HepG2 (cell line): ENCODE measurements at regions not wholly inside any gene's neighbourhood (a gene's known extent, or its start where the extent isn't known, plus 50 kb on each side); places are given as distances from the start of the nearest gene placed in this dataset.

Experiments used
- ATAC-seq: fragments of 200-7000 bp; cut with Tn5 transposase; 3 replicates; pipeline ENCODE4 v1.9.1; 2020; ENCODE audit warnings: mild to moderate bottlenecking, moderate library complexity
- BruUV-seq: library from RNA; stranded (reverse); fragments of 400-500 nt; replicated peaks from 2 replicates; lab custom pipeline; 2021; lab: Mats Ljungman, UMichigan
- CTCF ChIA-PET: fragments of 300-600 bp; formaldehyde crosslinking; extraction: SDS; loops from one replicate; lab custom pipeline; 2021; ENCODE audit warnings: low total read pairs, inconsistent platforms, low intra/inter-chr PET ratio; lab: Yijun Ruan, JAX
- POLR2A ChIA-PET: fragments of 350-600 bp; sonication (Branson Sonifier 250); formaldehyde crosslinking; loops from one replicate; lab custom pipeline; 2020; ENCODE audit warnings: antibody characterized with exemption, inconsistent platforms; lab: Yijun Ruan, JAX
- DNase-seq: peaks from one replicate; pipeline ENCODE4 v3.0.0-alpha.2; 2015; ENCODE audit warnings: low spot score
- FAIRE-seq: peaks from 3 replicates; lab custom pipeline; 2011; peaks lifted over from hg19 to GRCh38; lab: Jason Lieb, UNC
- H2AFZ ChIP-seq: one replicate; pipeline ENCODE4 v1.6.1; 2011; ENCODE audit warnings: low read length, inconsistent platforms
- H3K27ac ChIP-seq: fragments of 300-600 bp; 3 replicates; pipeline ENCODE4 v1.8.0; 2011; ENCODE audit warnings: mixed run types, mild to moderate bottlenecking, mixed read lengths, low read length, inconsistent platforms; ENCODE audit not compliant: insufficient read depth; ENCODE audit errors: extremely low read length
- H3K27me3 ChIP-seq, 2 experiments: fragments of 200-600 bp in 1 of 2; 2 replicates in 1 of 2; 3 replicates in 1 of 2; pipeline versions ENCODE4 v1.6.0 to v1.8.0; 2011; ENCODE audit warnings: low read length in 2 of 2, mild to moderate bottlenecking in 2 of 2, moderate library complexity in 2 of 2, inconsistent platforms in 1 of 2; ENCODE audit not compliant: insufficient read depth in 2 of 2, control insufficient read depth in 1 of 2
- H3K36me3 ChIP-seq, 2 experiments: fragments of 200-600 bp in 1 of 2; replicated peaks in 1 of 2; 2 replicates in 1 of 2; 3 replicates in 1 of 2; pipeline versions ENCODE4 v1.5.1 to v1.8.0; 2011; ENCODE audit warnings: low read length in 2 of 2, inconsistent platforms in 1 of 2; ENCODE audit not compliant: insufficient read depth in 2 of 2, control insufficient read depth in 1 of 2
- H3K4me1 ChIP-seq: 2 replicates; pipeline ENCODE4 v1.5.1; 2012; ENCODE audit warnings: low read length, inconsistent platforms; ENCODE audit not compliant: insufficient read depth
- H3K4me2 ChIP-seq: 2 replicates; pipeline ENCODE4 v1.6.0; 2011; ENCODE audit warnings: low read depth, low read length, inconsistent platforms
- H3K4me3 ChIP-seq, 3 experiments: fragments of 200-600 bp in 1 of 3; sonication (generic), shearing (Covaris generic) in 1 of 3; replicated peaks in 1 of 3; 2 replicates each; pipeline ENCODE4 v1.5.1; 2011 to 2016; ENCODE audit warnings: low read length in 3 of 3, inconsistent platforms in 2 of 3, low read depth in 2 of 3, mild to moderate bottlenecking in 2 of 3, control low read depth in 1 of 3, mixed read lengths in 1 of 3; ENCODE audit not compliant: insufficient read depth in 1 of 3
- H3K79me2 ChIP-seq: one replicate; pipeline ENCODE4 v1.6.1; 2011; ENCODE audit warnings: low read length, inconsistent platforms; ENCODE audit not compliant: insufficient read depth
- H3K9ac ChIP-seq: 2 replicates; pipeline ENCODE4 v1.6.0; 2011; ENCODE audit warnings: mild to moderate bottlenecking, low read depth, low read length, inconsistent platforms; ENCODE audit not compliant: insufficient read depth
- H3K9me3 ChIP-seq: 2 replicates; pipeline ENCODE4 v1.5.1; 2012; ENCODE audit warnings: mild to moderate bottlenecking, low read length
- H4K20me1 ChIP-seq: 2 replicates; pipeline ENCODE4 v1.6.0; 2011; ENCODE audit warnings: inconsistent platforms, mild to moderate bottlenecking, low read length, moderate library complexity; ENCODE audit not compliant: insufficient read depth
- ATF1 ChIP-seq: IDR thresholded peaks from 2 replicates; pipeline ENCODE4 v1.6.1; 2016; ENCODE audit warnings: mild to moderate bottlenecking, control low read depth
- GFI1 ChIP-seq: sonication (generic); formaldehyde crosslinking; IDR thresholded peaks from 2 replicates; pipeline ENCODE4 v1.5.0; 2020; ENCODE audit warnings: missing genetic modification reagents, mild to moderate bottlenecking, borderline replicate concordance
- KAT2B ChIP-seq: fragments of 150-350 bp; IDR thresholded peaks from 2 replicates; pipeline ENCODE4 v1.6.1; 2014; ENCODE audit warnings: low read depth, low read length, borderline replicate concordance
- PTBP1 ChIP-seq: fragments of 200-400 bp; formaldehyde crosslinking; IDR thresholded peaks from 2 replicates; pipeline ENCODE4 v1.6.1; 2018; ENCODE audit warnings: low read length, low read depth; ENCODE audit not compliant: poor library complexity, severe bottlenecking
- SNAPC5 ChIP-seq: sonication (generic); formaldehyde crosslinking; IDR thresholded peaks from 2 replicates; pipeline ENCODE4 v1.8.1; 2023; ENCODE audit warnings: mild to moderate bottlenecking, missing genetic modification reagents, borderline replicate concordance
- ZBTB20 ChIP-seq: sonication (generic); formaldehyde crosslinking; IDR thresholded peaks from 2 replicates; pipeline ENCODE4 v1.8.1; 2023; ENCODE audit warnings: missing genetic modification reagents, low read depth, mild to moderate bottlenecking, borderline replicate concordance
- ZNF281 ChIP-seq: sonication (generic); formaldehyde crosslinking; IDR thresholded peaks from 2 replicates; pipeline ENCODE4 v1.4.0; 2020; ENCODE audit warnings: missing genetic modification reagents, borderline replicate concordance
- ZNF451 ChIP-seq: sonication (generic); formaldehyde crosslinking; IDR thresholded peaks from 2 replicates; pipeline ENCODE4 v1.5.0; 2020; ENCODE audit warnings: mild to moderate bottlenecking, missing genetic modification reagents
- ZNF605 ChIP-seq: sonication (generic); formaldehyde crosslinking; IDR thresholded peaks from 2 replicates; pipeline ENCODE4 v1.8.0; 2022; ENCODE audit warnings: mild to moderate bottlenecking, missing genetic modification reagents
- ZNF644 ChIP-seq: IDR thresholded peaks from 2 replicates; pipeline ENCODE4 v1.6.1; 2016; ENCODE audit warnings: low read depth
- ZNF724P ChIP-seq: sonication (generic); formaldehyde crosslinking; IDR thresholded peaks from 2 replicates; pipeline ENCODE4 v1.8.0; 2022; ENCODE audit warnings: missing genetic modification reagents, borderline replicate concordance
- ZNF75D ChIP-seq: sonication (generic); formaldehyde crosslinking; IDR thresholded peaks from 2 replicates; pipeline ENCODE4 v1.8.1; 2023; ENCODE audit warnings: missing genetic modification reagents, mild to moderate bottlenecking, borderline replicate concordance
- ZNF782 ChIP-seq: sonication (generic); formaldehyde crosslinking; IDR thresholded peaks from 2 replicates; pipeline ENCODE4 v1.4.0; 2020; ENCODE audit warnings: missing genetic modification reagents, mild to moderate bottlenecking, borderline replicate concordance
- WGBS: methylation state at CpG from one replicate; pipeline ENCODE4 v1.1.6; 2017; ENCODE audit warnings: low lambda C conversion rate; 5-methylcytosine and 5-hydroxymethylcytosine counted together
- in situ Hi-C: cut with HindIII; loops from 2 replicates; pipeline ENCODE4 v1.10.0; 2017; ENCODE audit warnings: low pct_unique_long_range_greater_than_20kb; ENCODE audit not compliant: extremely low pct_ligation_motif_present
- intact Hi-C: fragments of 100-400 bp; cut with micrococcal nuclease; formaldehyde crosslinking; loops from one replicate; pipeline ENCODE4 v1.10.0; 2022; ENCODE audit not compliant: unreplicated experiment

- H2AFZ ChIP-seq = no peak overlapping the region
- no peak overlapping the region for H3K27ac ChIP-seq
- in situ Hi-C loops = no loop called here
- ChIA-PET POLR2A (no interaction called here), CTCF (no interaction called here)
- no peak overlapping the region for H3K4me3 ChIP-seq
- H3K9me3 ChIP-seq = no peaks in the 10 kb centered on the region
- H3K9ac ChIP-seq = no peak overlapping the region
- intact Hi-C loops = no loop called here
- no peak overlapping the region for H3K4me2 ChIP-seq
- FAIRE-seq = no peak
- TF ChIP-seq GFI1 (CRISPR knock-in tag) (no peak), ATF1 (CRISPR knock-in tag) (no peak), ZBTB20 (no peak), ZNF451 (CRISPR knock-in tag) (no peak), ZNF782 (CRISPR knock-in tag) (no peak), ZNF281 (CRISPR knock-in tag) (no peak), SNAPC5 (no peak), ZNF75D (no peak), ZNF644 (CRISPR knock-in tag) (no peak), ZNF605 (CRISPR knock-in tag) (no peak), ZNF724P (CRISPR knock-in tag) (no peak), KAT2B (no peak), PTBP1 (no peak)
- H3K79me2 ChIP-seq = no peaks in the 10 kb centered on the region
- no peaks in the 10 kb centered on the region; a peak in 1 of 5 replicates for H3K27me3 ChIP-seq
- H4K20me1 ChIP-seq = no peaks in the 10 kb centered on the region
- no TSS peak for BruUV-seq
- no peak for ATAC-seq
- no peaks in the 10 kb centered on the region for H3K4me1 ChIP-seq
- WGBS = 26% methylated on average over 3 of the region's 3 CpGs
- DNase-seq = no peak
- no peaks in the 10 kb centered on the region for H3K36me3 ChIP-seq
Measured at GRCh38 chr3:110576960-110577359, 494.7 kb upstream of the NECTIN3 start.
